H1 (cell line): ENCODE measurements at regions not wholly inside any gene's neighbourhood (a gene's known extent, or its start where the extent isn't known, plus 50 kb on each side); places are given as distances from the start of the nearest gene placed in this dataset.

Experiments
- CTCF ChIA-PET: fragments of 300-600 bp; sonication (Branson Sonifier 250); formaldehyde crosslinking; loops from one replicate; lab custom pipeline; 2021; ENCODE audit not compliant: partially characterized antibody; lab: Charles Lee
- POLR2A ChIA-PET: fragments of 300-600 bp; sonication (Branson Sonifier 250); formaldehyde crosslinking; loops from one replicate; lab custom pipeline; 2021; ENCODE audit warnings: inconsistent platforms; ENCODE audit not compliant: partially characterized antibody; lab: Charles Lee
- DNase-seq, 2 experiments: peaks; one replicate each; pipeline versions ENCODE4 v3.0.0 to v3.0.0-alpha.2; 2010 to 2022; ENCODE audit warnings: low spot score in 2 of 2, low read depth in 1 of 2, mixed read lengths in 1 of 2
- FAIRE-seq: peaks from 2 replicates; lab custom pipeline; 2011; peaks lifted over from hg19 to GRCh38; lab: Jason Lieb, UNC
- H2AFZ ChIP-seq: 2 replicates; pipeline ENCODE4 v1.8.1; 2012; ENCODE audit warnings: low read length, inconsistent platforms
- H2AK5ac ChIP-seq: 2 replicates; pipeline ENCODE4 v1.6.1; 2013; ENCODE audit warnings: low read depth, low read length
- H2BK120ac ChIP-seq: replicated peaks from 2 replicates; pipeline ENCODE3; 2013; ENCODE audit warnings: low read depth, low read length, inconsistent platforms
- H2BK12ac ChIP-seq: 2 replicates; pipeline ENCODE4 v1.6.1; 2013; ENCODE audit warnings: low read depth, low read length
- H2BK15ac ChIP-seq: 2 replicates; pipeline ENCODE4 v1.6.1; 2013; ENCODE audit warnings: low read length
- H2BK20ac ChIP-seq: 2 replicates; pipeline ENCODE4 v1.6.1; 2013; ENCODE audit warnings: low read length
- H2BK5ac ChIP-seq: 2 replicates; pipeline ENCODE4 v1.6.1; 2013; ENCODE audit warnings: low read depth, low read length
- H3K14ac ChIP-seq: 2 replicates; pipeline ENCODE4 v1.6.1; 2013; ENCODE audit warnings: inconsistent platforms; ENCODE audit not compliant: insufficient read length
- H3K18ac ChIP-seq: 2 replicates; pipeline ENCODE4 v1.6.1; 2013; ENCODE audit warnings: low read length; ENCODE audit errors: extremely low read depth
- H3K23ac ChIP-seq: 2 replicates; pipeline ENCODE4 v1.6.1; 2013; ENCODE audit warnings: inconsistent platforms; ENCODE audit not compliant: insufficient read length
- H3K23me2 ChIP-seq: 2 replicates; pipeline ENCODE4 v1.6.1; 2013; ENCODE audit warnings: low read depth, low read length
- H3K27ac ChIP-seq: 2 replicates; pipeline ENCODE4 v1.6.1; 2011; ENCODE audit warnings: low read depth, low read length, inconsistent platforms
- H3K27me3 ChIP-seq, 4 experiments: replicated peaks in 1 of 4; 1 replicate in 1 of 4; 2 replicates in 3 of 4; pipeline versions ENCODE4 v1.6.1 to v1.8.1; 2011 to 2013; ENCODE audit warnings: low read length in 3 of 4, mild to moderate bottlenecking in 3 of 4, inconsistent platforms in 2 of 4, mixed read lengths in 2 of 4, moderate library complexity in 1 of 4; ENCODE audit not compliant: control insufficient read depth in 3 of 4, insufficient read depth in 3 of 4; ENCODE audit errors: extremely low read depth in 1 of 4
- H3K36me3 ChIP-seq, 4 experiments: 2 replicates each; pipeline versions ENCODE4 v1.6.1 to v1.8.1; 2011 to 2013; ENCODE audit warnings: mild to moderate bottlenecking in 4 of 4, low read length in 3 of 4, moderate library complexity in 2 of 4, control low read depth in 1 of 4, inconsistent platforms in 1 of 4; ENCODE audit not compliant: insufficient read depth in 4 of 4, control insufficient read depth in 2 of 4
- H3K4ac ChIP-seq: replicated peaks from 2 replicates; pipeline ENCODE3; 2013; ENCODE audit warnings: low read length, low read depth, mixed read lengths, inconsistent platforms; ENCODE audit not compliant: insufficient read length
- H3K4me1 ChIP-seq, 4 experiments: replicated peaks in 1 of 4; 1 replicate in 1 of 4; 2 replicates in 3 of 4; pipeline versions ENCODE4 v1.6.1 to v1.8.1; 2011 to 2013; ENCODE audit warnings: low read length in 3 of 4, inconsistent platforms in 2 of 4, mixed read lengths in 1 of 4; ENCODE audit not compliant: insufficient read depth in 4 of 4, control insufficient read depth in 3 of 4
- H3K4me2 ChIP-seq, 2 experiments: 2 replicates each; pipeline versions ENCODE4 v1.6.1 to v1.8.1; 2011 to 2013; ENCODE audit warnings: low read depth in 2 of 2, low read length in 2 of 2, control low read depth in 1 of 2, inconsistent platforms in 1 of 2, mild to moderate bottlenecking in 1 of 2; ENCODE audit not compliant: insufficient read depth in 1 of 2
- H3K4me3 ChIP-seq, 4 experiments: fragments of 200-600, 300-600 bp in 1 of 4; sonication (generic), shearing (Covaris generic), sonication (Bioruptor Twin) in 1 of 4; 2 replicates each; pipeline versions ENCODE4 v1.5.1 to v1.8.1; 2011 to 2016; ENCODE audit warnings: low read length in 4 of 4, low read depth in 3 of 4, control low read depth in 2 of 4, inconsistent platforms in 2 of 4, mild to moderate bottlenecking in 2 of 4, mixed read lengths in 1 of 4, moderate library complexity in 1 of 4; ENCODE audit not compliant: insufficient read depth in 2 of 4; ENCODE audit errors: extremely low read depth in 1 of 4
- H3K56ac ChIP-seq: replicated peaks from 2 replicates; pipeline ENCODE3; 2013; ENCODE audit warnings: low read depth, mild to moderate bottlenecking, mixed read lengths, low read length, inconsistent platforms; ENCODE audit not compliant: insufficient read length
- H3K79me1 ChIP-seq: 2 replicates; pipeline ENCODE4 v1.6.1; 2013; ENCODE audit warnings: low read depth, low read length, control low read depth
- H3K79me2 ChIP-seq, 2 experiments: 2 replicates each; pipeline versions ENCODE4 v1.6.1 to v1.8.1; 2012 to 2013; ENCODE audit warnings: low read length in 2 of 2, mild to moderate bottlenecking in 2 of 2, inconsistent platforms in 1 of 2; ENCODE audit not compliant: insufficient read depth in 2 of 2, control insufficient read depth in 1 of 2
- H3K9ac ChIP-seq, 4 experiments: replicated peaks in 1 of 4; 1 replicate in 1 of 4; 2 replicates in 3 of 4; pipeline versions ENCODE4 v1.6.1 to v1.8.1; 2011 to 2013; ENCODE audit warnings: low read depth in 3 of 4, low read length in 3 of 4, control low read depth in 2 of 4, mild to moderate bottlenecking in 2 of 4, moderate library complexity in 2 of 4, inconsistent platforms in 1 of 4; ENCODE audit errors: extremely low read depth in 1 of 4
- H3K9me3 ChIP-seq, 2 experiments: 2 replicates each; pipeline versions ENCODE4 v1.6.1 to v1.8.1; 2012 to 2013; ENCODE audit warnings: mild to moderate bottlenecking in 2 of 2, moderate library complexity in 2 of 2, control low read depth in 1 of 2, inconsistent platforms in 1 of 2, low read depth in 1 of 2, low read length in 1 of 2, mixed read lengths in 1 of 2; ENCODE audit not compliant: insufficient read depth in 2 of 2
- H4K20me1 ChIP-seq, 2 experiments: replicated peaks in 1 of 2; 2 replicates each; pipeline versions ENCODE3 to v1.8.1; 2011 to 2013; ENCODE audit warnings: inconsistent platforms in 2 of 2, low read length in 2 of 2, mild to moderate bottlenecking in 1 of 2; ENCODE audit not compliant: insufficient read depth in 2 of 2, control insufficient read depth in 1 of 2
- H4K5ac ChIP-seq: 2 replicates; pipeline ENCODE4 v1.6.1; 2013; ENCODE audit warnings: low read length, low read depth, mixed read lengths, inconsistent platforms; ENCODE audit not compliant: insufficient read length
- H4K8ac ChIP-seq: 2 replicates; pipeline ENCODE4 v1.8.0; 2013; ENCODE audit warnings: mild to moderate bottlenecking, moderate library complexity, low read length, inconsistent platforms; ENCODE audit not compliant: insufficient read depth; ENCODE audit errors: extremely low read depth
- H4K91ac ChIP-seq: replicated peaks from 2 replicates; pipeline ENCODE3; 2013; ENCODE audit warnings: low read length, mixed read lengths, inconsistent platforms; ENCODE audit not compliant: insufficient read length
- ATF3 ChIP-seq: IDR thresholded peaks from 2 replicates; pipeline ENCODE4 v1.6.1; 2011; ENCODE audit warnings: low read depth, mild to moderate bottlenecking, low read length; ENCODE audit not compliant: insufficient read depth
- GTF2F1 ChIP-seq: IDR thresholded peaks from 2 replicates; pipeline ENCODE4 v1.6.1; 2012; ENCODE audit warnings: low read depth, low read length, improper control_type of control experiment, borderline replicate concordance
- JUND ChIP-seq: IDR thresholded peaks from 2 replicates; pipeline ENCODE4 v1.6.1; 2011; ENCODE audit warnings: mild to moderate bottlenecking, improper control_type of control experiment, low read length
- KDM1A ChIP-seq: fragments of 200-600, 300-600 bp; sonication (generic); IDR thresholded peaks from 2 replicates; pipeline ENCODE4 v1.7.1; 2016; ENCODE audit warnings: mild to moderate bottlenecking, low read length, borderline replicate concordance
- MAX ChIP-seq: IDR thresholded peaks from 2 replicates; pipeline ENCODE4 v1.6.1; 2012; ENCODE audit warnings: inconsistent platforms
- NRF1 ChIP-seq: IDR thresholded peaks from 2 replicates; pipeline ENCODE4 v1.6.1; 2011; ENCODE audit warnings: mild to moderate bottlenecking, low read depth, low read length, improper control_type of control experiment
- POLR2AphosphoS5 ChIP-seq: IDR thresholded peaks from 2 replicates; pipeline ENCODE4 v1.6.1; 2011; ENCODE audit warnings: low read depth, low read length
- RAD21 ChIP-seq, 2 experiments: IDR thresholded peaks in 1 of 2; conservative IDR thresholded peaks in 1 of 2; 2 replicates each; pipeline ENCODE4 v1.6.1; 2011; ENCODE audit warnings: low read depth in 2 of 2, low read length in 2 of 2, improper control_type of control experiment in 1 of 2, inconsistent platforms in 1 of 2, mild to moderate bottlenecking in 1 of 2, moderate library complexity in 1 of 2
- RFX5 ChIP-seq: IDR thresholded peaks from 2 replicates; pipeline ENCODE4 v1.6.1; 2011; ENCODE audit warnings: low read depth, low read length, improper control_type of control experiment, borderline replicate concordance
- RNF2 ChIP-seq: fragments of 200-900, 300-1000 bp; sonication (generic); IDR thresholded peaks from 2 replicates; pipeline ENCODE4 v1.7.1; 2016; ENCODE audit warnings: borderline replicate concordance, low read depth, mild to moderate bottlenecking, antibody characterized with exemption, low read length; ENCODE audit not compliant: poor library complexity, severe bottlenecking; ENCODE audit errors: missing control alignments
- USF2 ChIP-seq: IDR thresholded peaks from 2 replicates; pipeline ENCODE4 v1.6.1; 2011; ENCODE audit warnings: low read length, improper control_type of control experiment
- YY1 ChIP-seq: IDR thresholded peaks from 2 replicates; pipeline ENCODE4 v1.6.1; 2011; ENCODE audit warnings: low read depth, mild to moderate bottlenecking, low read length
- WGBS, 2 experiments: shearing (Covaris generic) in 1 of 2; methylation state at CpG; one replicate each; pipeline versions ENCODE4 v1.1.6 to v1.1.7; 2013 to 2015; ENCODE audit warnings: low lambda C conversion rate in 2 of 2, mixed read lengths in 2 of 2, inconsistent platforms in 1 of 2, low coverage in 1 of 2, missing lambda C conversion rate in 1 of 2; ENCODE audit not compliant: insufficient replicate concordance in 2 of 2, insufficient coverage in 1 of 2, insufficient read length in 1 of 2; ENCODE audit errors: extremely low coverage in 1 of 2, missing lambda C conversion rate in 1 of 2; 5-methylcytosine and 5-hydroxymethylcytosine counted together

- H4K8ac ChIP-seq, result no peak overlapping the region
- no peak overlapping the region for H2BK20ac ChIP-seq
- no peak overlapping the region for H3K4me3 ChIP-seq
- no peak overlapping the region for H4K5ac ChIP-seq
- H3K18ac ChIP-seq, result no peak overlapping the region
- no peaks in the 10 kb centered on the region for H3K9me3 ChIP-seq
- no peak for FAIRE-seq
- no peak overlapping the region for H2BK120ac ChIP-seq
- H3K56ac ChIP-seq, result no peak overlapping the region
- no peak overlapping the region for H4K91ac ChIP-seq
- H3K4me2 ChIP-seq, result no peak overlapping the region
- H3K27me3 ChIP-seq, result no peaks in the 10 kb centered on the region
- 100% methylated on average over 1 of the region's 1 CpG; no CpG with 5 or more reads in 1 of the 2 experiments for WGBS, 2 experiments
- H3K79me1 ChIP-seq, result no peaks in the 10 kb centered on the region
- no peak overlapping the region for H3K27ac ChIP-seq
- CTCF ChIA-PET, result no interaction called here
- H2BK5ac ChIP-seq, result no peak overlapping the region
- H3K14ac ChIP-seq, result no peak overlapping the region
- H3K23me2 ChIP-seq, result no peaks in the 10 kb centered on the region
- H3K79me2 ChIP-seq, result no peaks in the 10 kb centered on the region
- no peak for TF ChIP-seq ATF3
- no peak for TF ChIP-seq YY1
- no peak for TF ChIP-seq USF2
- TF ChIP-seq RFX5, result no peak
- no peak for TF ChIP-seq GTF2F1
- TF ChIP-seq RAD21 (IDR thresholded peaks at IDR 0.05 in 1 of 2, conservative IDR thresholded peaks at IDR 0.05 in 1 of 2; ENCODE audit: low read depth in 2 of 2, low read length in 2 of 2), result no peak
- no peak for TF ChIP-seq MAX
- TF ChIP-seq NRF1, result no peak
- TF ChIP-seq POLR2AphosphoS5, result no peak
- no peak for TF ChIP-seq RNF2
- no peak for TF ChIP-seq JUND
- no peak for TF ChIP-seq KDM1A
- TF ChIP-seq, all 59 proteins: peak for 0
- Histone ChIP-seq H3K9ac (no peak overlapping the region), H3K23ac (no peak overlapping the region), H2AFZ (no peak overlapping the region), H4K20me1 (no peaks in the 10 kb centered on the region), H3K4ac (no peak overlapping the region), H2BK15ac (no peak overlapping the region), H2AK5ac (no peak overlapping the region), H3K36me3 (no peaks in the 10 kb centered on the region), H2BK12ac (no peak overlapping the region), H3K4me1 (no peaks in the 10 kb centered on the region)
- POLR2A ChIA-PET, result no interaction called here
- no peak for DNase-seq
These were observed 595.5 kb upstream of the AGTR1 start for GRCh38 chr3:148102156-148102555.
